ENCODE measurements at regions not wholly inside any gene's neighbourhood (a gene's known extent, or its start where the extent isn't known, plus 50 kb on each side); places are given as distances from the start of the nearest gene placed in this dataset.

DNA sequence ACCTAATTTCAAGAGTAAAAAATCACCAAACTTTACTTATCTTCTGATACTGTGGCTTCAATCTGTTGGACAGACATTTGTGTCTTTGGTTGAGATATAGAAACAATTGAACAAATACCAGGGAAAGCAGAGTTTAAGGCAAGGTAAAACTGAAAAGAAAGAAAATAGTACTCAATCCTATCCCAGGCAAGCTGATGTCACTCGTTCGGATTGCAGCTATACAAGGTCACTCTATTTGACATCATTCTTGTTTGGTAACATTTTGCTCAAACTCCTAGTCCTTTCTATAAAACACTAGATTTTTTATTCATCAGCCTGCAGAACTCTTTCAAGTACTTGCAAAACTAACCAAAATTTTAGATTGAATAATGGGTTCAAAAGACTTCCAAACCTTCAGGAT lies 91.9 kb upstream of the ANKRD55 start:
- TF ChIP-seq ILF3 (IDR thresholded peaks at IDR 0.05; ENCODE audit: borderline replicate concordance) = no peak
- TF ChIP-seq, protein P1, sequence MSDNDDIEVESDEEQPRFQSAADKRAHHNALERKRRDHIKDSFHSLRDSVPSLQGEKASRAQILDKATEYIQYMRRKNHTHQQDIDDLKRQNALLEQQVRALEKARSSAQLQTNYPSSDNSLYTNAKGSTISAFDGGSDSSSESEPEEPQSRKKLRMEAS (CRISPR knock-in tag; IDR thresholded peaks at IDR 0.05) = no peak
- TF ChIP-seq, protein P2, sequence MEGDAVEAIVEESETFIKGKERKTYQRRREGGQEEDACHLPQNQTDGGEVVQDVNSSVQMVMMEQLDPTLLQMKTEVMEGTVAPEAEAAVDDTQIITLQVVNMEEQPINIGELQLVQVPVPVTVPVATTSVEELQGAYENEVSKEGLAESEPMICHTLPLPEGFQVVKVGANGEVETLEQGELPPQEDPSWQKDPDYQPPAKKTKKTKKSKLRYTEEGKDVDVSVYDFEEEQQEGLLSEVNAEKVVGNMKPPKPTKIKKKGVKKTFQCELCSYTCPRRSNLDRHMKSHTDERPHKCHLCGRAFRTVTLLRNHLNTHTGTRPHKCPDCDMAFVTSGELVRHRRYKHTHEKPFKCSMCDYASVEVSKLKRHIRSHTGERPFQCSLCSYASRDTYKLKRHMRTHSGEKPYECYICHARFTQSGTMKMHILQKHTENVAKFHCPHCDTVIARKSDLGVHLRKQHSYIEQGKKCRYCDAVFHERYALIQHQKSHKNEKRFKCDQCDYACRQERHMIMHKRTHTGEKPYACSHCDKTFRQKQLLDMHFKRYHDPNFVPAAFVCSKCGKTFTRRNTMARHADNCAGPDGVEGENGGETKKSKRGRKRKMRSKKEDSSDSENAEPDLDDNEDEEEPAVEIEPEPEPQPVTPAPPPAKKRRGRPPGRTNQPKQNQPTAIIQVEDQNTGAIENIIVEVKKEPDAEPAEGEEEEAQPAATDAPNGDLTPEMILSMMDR (IDR thresholded peaks at IDR 0.05 in 2 of 3, conservative IDR thresholded peaks at IDR 0.05 in 1 of 3; ENCODE audit: insufficient read depth in 2 of 3, low read depth in 1 of 3, low read length in 3 of 3) = no peak
- TF ChIP-seq EZH2 (IDR thresholded peaks at IDR 0.05; ENCODE audit: borderline replicate concordance, low read depth, low read length) = no peak
- TF ChIP-seq POLR2A (conservative IDR thresholded peaks at IDR 0.05) = no peak
- TF ChIP-seq NCOA1 (IDR thresholded peaks at IDR 0.05; ENCODE audit: low read depth) = no peak
- no peak for TF ChIP-seq ZBED1 (IDR thresholded peaks at IDR 0.05)
- no peak for TF ChIP-seq NR4A1 (CRISPR knock-in tag; IDR thresholded peaks at IDR 0.05)
- no peak for TF ChIP-seq NR4A1 (tag; IDR thresholded peaks at IDR 0.05)
- no peak for TF ChIP-seq MTA2 (IDR thresholded peaks at IDR 0.05; ENCODE audit: low read depth)
- TF ChIP-seq, protein P3, sequence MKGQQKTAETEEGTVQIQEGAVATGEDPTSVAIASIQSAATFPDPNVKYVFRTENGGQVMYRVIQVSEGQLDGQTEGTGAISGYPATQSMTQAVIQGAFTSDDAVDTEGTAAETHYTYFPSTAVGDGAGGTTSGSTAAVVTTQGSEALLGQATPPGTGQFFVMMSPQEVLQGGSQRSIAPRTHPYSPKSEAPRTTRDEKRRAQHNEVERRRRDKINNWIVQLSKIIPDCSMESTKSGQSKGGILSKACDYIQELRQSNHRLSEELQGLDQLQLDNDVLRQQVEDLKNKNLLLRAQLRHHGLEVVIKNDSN (CRISPR knock-in tag; IDR thresholded peaks at IDR 0.05) = no peak
- no peak for TF ChIP-seq NR2C2 (CRISPR knock-in tag; IDR thresholded peaks at IDR 0.05)
- no peak for TF ChIP-seq NR2C2 (tag; IDR thresholded peaks at IDR 0.05)
- TF ChIP-seq, protein P4, sequence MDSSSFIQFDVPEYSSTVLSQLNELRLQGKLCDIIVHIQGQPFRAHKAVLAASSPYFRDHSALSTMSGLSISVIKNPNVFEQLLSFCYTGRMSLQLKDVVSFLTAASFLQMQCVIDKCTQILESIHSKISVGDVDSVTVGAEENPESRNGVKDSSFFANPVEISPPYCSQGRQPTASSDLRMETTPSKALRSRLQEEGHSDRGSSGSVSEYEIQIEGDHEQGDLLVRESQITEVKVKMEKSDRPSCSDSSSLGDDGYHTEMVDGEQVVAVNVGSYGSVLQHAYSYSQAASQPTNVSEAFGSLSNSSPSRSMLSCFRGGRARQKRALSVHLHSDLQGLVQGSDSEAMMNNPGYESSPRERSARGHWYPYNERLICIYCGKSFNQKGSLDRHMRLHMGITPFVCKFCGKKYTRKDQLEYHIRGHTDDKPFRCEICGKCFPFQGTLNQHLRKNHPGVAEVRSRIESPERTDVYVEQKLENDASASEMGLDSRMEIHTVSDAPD (CRISPR knock-in tag; IDR thresholded peaks at IDR 0.05) = no peak

Data from K562 (cell line).